ENCODE measurements at regions not wholly inside any gene's neighbourhood (a gene's known extent, or its start where the extent isn't known, plus 50 kb on each side); places are given as distances from the start of the nearest gene placed in this dataset.

DNA sequence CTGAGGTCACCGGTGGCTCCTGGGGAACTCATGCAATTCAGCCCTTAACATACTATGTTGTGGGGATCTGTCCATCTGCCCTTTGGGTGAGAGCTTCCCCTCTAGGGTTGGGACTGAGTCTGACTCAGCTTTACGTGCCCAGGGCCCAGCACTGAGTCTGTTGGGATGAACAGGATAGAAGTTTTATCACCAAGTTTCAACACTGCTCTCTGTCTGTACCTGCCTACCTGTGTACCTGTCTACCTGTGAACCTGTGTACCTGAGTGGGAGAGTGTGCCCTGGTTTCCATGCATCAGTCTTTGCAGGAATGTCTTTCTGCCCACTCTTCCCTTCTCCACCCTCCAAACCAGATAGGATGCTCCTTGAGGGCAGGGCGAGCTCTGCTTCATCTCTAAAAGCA, 90.6 kb upstream of the POU3F1 start:
- TF ChIP-seq CTCF (IDR thresholded peaks at IDR 0.05; ENCODE audit: control insufficient read depth, extremely low read depth, insufficient read depth), result no peak
- no peak overlapping the region for H3K4me3 ChIP-seq (ENCODE audit: low read depth, low read length)

GRCh38 chr1:38135625-38136414, 89.2 kb upstream of the POU3F1 start:
- no peak overlapping the region for H3K4me3 ChIP-seq (ENCODE audit: low read depth, low read length)
- no peak for TF ChIP-seq CTCF (IDR thresholded peaks at IDR 0.05; ENCODE audit: control insufficient read depth, extremely low read depth, insufficient read depth)
- DNase-seq (ENCODE audit: low read depth), result no peak

More for the DNA sequence above, 90.6 kb upstream of the POU3F1 start:
- no peak for DNase-seq (ENCODE audit: low read depth)

DNA sequence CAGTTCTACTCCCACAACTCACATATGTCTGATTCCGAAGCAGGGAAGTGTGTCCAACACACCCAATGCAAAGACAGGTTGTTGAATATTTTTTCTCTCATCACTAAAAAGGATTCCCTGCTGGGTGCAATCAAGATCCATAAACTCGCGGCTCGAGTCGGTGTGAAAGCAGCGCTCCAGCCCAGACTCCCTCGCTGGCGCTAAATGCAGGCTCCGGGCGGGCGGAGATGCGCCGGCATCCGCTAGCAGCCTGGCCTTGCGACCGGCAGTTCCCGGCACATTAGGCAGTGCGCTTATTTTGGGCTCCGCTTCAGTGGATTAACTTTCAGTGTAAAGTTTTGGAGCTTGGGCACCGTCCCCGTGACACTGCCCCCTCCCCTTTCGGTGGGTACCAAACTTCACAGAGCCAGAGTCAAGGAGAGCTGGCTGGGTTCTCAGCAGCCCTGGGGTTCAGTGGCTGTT, 87.7 kb upstream of the POU3F1 start:
- H3K4me3 ChIP-seq (ENCODE audit: low read depth, low read length), result no peak overlapping the region
- no peak for DNase-seq (ENCODE audit: low read depth)
- no peak for TF ChIP-seq CTCF (IDR thresholded peaks at IDR 0.05; ENCODE audit: control insufficient read depth, extremely low read depth, insufficient read depth)

GRCh38 chr1:38133756-38134155, 87.2 kb upstream of the POU3F1 start:
- TF ChIP-seq CTCF (IDR thresholded peaks at IDR 0.05; ENCODE audit: control insufficient read depth, extremely low read depth, insufficient read depth), result no peak
- H3K4me3 ChIP-seq (ENCODE audit: low read depth, low read length), result no peak overlapping the region
- DNase-seq (ENCODE audit: low read depth), result no peak

DNA sequence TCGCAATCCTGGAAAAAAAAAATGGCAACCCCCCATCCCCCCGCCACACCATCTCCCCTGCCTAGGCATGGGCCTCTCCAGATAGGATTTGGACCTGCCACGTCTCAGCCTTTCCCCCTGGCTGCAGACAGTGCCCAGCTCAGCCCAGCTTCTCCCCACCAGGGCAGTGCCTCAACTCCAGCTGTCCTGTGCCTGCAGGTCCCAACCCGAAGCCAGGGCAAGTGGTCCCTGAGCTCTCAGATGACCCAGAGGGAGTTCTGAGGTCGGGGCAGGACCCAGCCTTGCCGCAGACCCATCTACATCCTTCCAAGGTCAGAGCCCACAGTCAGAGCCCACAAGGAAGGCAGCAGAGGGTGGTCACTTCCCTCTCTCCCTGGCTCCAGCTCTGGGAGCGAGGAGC, 86.7 kb upstream of the POU3F1 start:
- no peak for DNase-seq (ENCODE audit: low read depth)
- TF ChIP-seq CTCF (IDR thresholded peaks at IDR 0.05; ENCODE audit: control insufficient read depth, extremely low read depth, insufficient read depth), result no peak
- no peak overlapping the region for H3K4me3 ChIP-seq (ENCODE audit: low read depth, low read length)

- no peak for DNase-seq (ENCODE audit: low read depth)
- H3K4me3 ChIP-seq (ENCODE audit: low read depth, low read length), result no peak overlapping the region
- no peak for TF ChIP-seq CTCF (IDR thresholded peaks at IDR 0.05; ENCODE audit: control insufficient read depth, extremely low read depth, insufficient read depth)
Measured at GRCh38 chr1:38132681-38133080, 86.1 kb upstream of the POU3F1 start.
